ENCODE measurements at regions not wholly inside any gene's neighbourhood (a gene's known extent, or its start where the extent isn't known, plus 50 kb on each side); places are given as distances from the start of the nearest gene placed in this dataset.

- TF ChIP-seq POLR2AphosphoS5 (IDR thresholded peaks at IDR 0.05; ENCODE audit: low read depth, low read length): no peak
- TF ChIP-seq E2F6 (IDR thresholded peaks at IDR 0.05): no peak
- no peak for TF ChIP-seq NANOG (IDR thresholded peaks at IDR 0.05; ENCODE audit: insufficient read depth, low read depth, low read length, poor library complexity, severe bottlenecking)
Observed at GRCh38 chr4:54392479-54392878, 163.4 kb downstream of the PDGFRA start (continued).
